ENCODE measurements at regions not wholly inside any gene's neighbourhood (a gene's known extent, or its start where the extent isn't known, plus 50 kb on each side); places are given as distances from the start of the nearest gene placed in this dataset.

DNA sequence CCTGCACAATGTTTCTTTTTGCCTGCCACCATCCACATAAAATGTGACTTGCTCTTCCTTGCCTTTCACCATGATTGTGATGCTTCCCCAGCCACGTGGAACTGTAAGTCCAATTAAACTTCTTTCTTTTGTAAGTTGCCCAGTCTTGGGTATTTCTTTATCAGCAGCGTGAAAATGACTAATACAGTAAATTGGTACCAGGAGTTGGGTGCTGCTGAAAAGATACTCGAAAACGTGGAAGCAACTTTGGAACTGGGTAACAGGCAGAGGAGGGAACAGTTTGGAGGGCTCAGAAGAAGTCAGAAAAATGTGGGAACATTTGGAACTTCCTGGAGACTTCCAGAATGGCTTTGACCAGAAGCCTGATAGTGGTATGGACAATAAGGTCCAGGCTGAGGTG lies 425.3 kb downstream of the GPATCH2 start:
- no peak overlapping the region for H3K4me3 ChIP-seq (ENCODE audit: low read length)
- no peak for TF ChIP-seq ZNF274 (IDR thresholded peaks at IDR 0.05; ENCODE audit: low read depth, low read length)

DNA sequence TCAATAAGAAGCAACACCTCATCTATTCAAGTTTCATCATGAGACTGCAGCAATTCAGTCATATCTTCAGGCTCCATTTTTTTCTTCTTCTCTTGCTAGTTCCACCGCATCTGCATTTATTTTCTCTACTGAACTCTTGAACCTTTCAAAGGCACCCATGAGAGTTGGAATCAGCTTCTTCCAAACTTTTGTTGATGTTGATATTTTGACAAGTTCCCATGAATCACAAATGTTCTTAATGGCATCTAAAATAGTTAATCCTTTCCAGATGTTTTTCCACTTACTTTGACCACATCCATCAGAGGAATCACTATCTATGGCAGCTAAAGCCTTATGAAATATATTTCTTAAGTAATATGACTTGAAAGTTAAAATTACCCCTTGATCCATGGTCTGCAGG lies 434.3 kb downstream of the GPATCH2 start:
- no peak for TF ChIP-seq ZNF274 (IDR thresholded peaks at IDR 0.05; ENCODE audit: low read depth, low read length)
- no peak overlapping the region for H3K4me3 ChIP-seq (ENCODE audit: low read length)

DNA sequence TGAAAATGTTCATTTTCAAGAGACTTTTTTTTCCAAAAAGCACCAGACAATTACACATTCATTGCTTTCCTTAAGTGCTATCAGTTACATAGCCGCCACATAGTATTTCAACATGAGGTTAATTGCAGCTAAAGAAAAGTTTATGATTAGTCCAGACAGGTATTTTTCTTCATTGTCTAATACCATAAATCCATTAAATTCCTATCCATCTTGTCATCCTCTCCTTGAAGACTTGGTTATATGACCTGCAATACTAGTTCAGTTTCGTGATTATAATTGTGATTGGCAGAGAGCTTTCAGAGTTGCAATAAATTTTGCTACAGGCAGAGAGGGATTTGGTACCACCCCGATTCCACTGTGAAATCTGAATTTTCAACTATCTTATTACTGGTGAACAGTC lies 437.7 kb downstream of the GPATCH2 start:
- no peak for TF ChIP-seq ZNF274 (IDR thresholded peaks at IDR 0.05; ENCODE audit: low read depth, low read length)
- H3K4me3 ChIP-seq (ENCODE audit: low read length) = no peak overlapping the region

GRCh38 chr1:217191441-217191840 lies 439.4 kb downstream of the GPATCH2 start:
- H3K4me3 ChIP-seq (ENCODE audit: low read length) = no peak overlapping the region
- no peak for TF ChIP-seq ZNF274 (IDR thresholded peaks at IDR 0.05; ENCODE audit: low read depth, low read length)

GRCh38 chr1:217190359-217190758 lies 440.5 kb downstream of the GPATCH2 start:
- TF ChIP-seq ZNF274 (IDR thresholded peaks at IDR 0.05; ENCODE audit: low read depth, low read length) = no peak
- no peak overlapping the region for H3K4me3 ChIP-seq (ENCODE audit: low read length)

DNA sequence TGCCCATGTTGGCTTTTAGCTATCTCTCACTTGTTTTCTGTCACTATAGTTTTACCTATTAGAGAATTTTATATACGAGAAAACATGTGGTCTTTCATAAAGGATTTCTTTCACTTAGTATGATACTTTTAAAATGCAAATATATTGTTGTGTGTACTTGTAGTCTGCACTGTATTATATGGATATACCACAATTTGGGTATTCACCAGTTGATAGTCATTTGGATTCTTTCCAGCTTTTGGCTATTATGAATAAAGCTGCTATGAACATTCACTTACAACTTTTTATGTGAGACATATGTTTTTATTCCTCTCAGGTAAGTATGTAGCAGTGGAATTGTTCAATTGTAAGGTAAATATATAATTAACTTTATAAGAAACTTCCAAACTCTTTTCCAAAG lies 441.5 kb downstream of the GPATCH2 start:
- TF ChIP-seq ZNF274 (IDR thresholded peaks at IDR 0.05; ENCODE audit: low read depth, low read length) = no peak
- H3K4me3 ChIP-seq (ENCODE audit: low read length) = no peak overlapping the region

DNA sequence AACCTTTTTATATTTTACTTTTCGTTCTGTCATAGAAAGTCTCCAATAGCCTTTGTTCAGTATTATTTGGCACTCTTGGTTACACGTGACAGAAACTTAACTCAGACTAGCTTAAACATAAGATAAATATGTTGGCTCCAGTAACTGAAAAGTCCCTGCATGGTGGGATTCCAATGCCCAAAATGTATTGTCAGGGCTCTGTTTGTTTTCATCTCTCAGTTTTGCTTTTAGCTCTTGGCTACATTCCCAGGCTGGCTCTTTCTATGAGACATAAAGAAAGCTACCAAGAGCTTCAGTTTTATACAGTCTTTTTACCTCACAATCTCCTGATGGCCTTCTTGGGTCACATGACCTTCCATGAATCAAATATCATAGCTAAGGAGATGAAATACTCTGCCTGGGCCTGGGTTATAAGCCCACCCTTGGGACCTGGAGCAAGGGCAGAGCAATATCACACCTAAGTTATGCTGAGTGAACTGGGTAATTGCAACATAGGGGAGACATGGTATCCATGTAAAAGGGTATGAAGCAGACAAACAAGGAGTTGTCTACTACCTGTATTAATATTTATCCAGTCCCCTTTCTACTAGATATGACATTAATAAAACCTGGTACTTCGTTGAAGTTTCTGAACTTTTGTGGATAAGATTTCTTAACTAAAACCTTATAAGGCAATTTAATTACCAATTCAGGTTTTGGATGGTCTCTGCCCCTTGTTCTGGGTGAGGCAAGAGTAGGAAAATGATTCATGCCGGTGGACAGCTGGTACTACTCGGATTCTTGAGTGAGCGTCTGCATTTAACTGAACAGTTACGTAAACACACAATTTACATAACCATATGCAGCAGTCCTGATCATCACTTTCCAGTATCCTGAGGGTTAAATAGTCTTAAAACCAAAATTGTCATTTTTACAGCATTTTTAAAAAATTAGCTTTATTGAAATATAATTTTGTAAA lies 442.3 kb downstream of the GPATCH2 start:
- no peak overlapping the region for H3K4me3 ChIP-seq (ENCODE audit: low read length)
- TF ChIP-seq ZNF274 (IDR thresholded peaks at IDR 0.05; ENCODE audit: low read depth, low read length) = no peak

DNA sequence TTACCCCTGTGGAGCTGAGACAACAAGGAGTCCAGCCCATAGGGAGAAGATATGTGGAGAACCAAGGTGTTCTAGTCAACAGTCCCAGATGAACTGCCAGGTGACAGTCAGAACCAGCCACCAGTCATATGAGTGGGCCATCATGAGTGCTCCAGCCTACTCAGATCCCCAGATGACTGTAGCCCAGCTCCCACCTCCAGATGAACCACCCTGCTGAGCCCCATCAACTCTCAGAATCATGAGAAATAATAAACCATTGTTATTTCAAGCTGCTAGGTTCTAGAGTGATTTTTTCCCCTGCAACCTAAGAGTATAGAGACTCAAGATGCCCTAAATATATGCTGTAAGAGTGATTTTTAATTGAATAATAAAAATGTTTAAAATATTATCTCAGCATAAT lies 444.2 kb downstream of the GPATCH2 start:
- TF ChIP-seq ZNF274 (IDR thresholded peaks at IDR 0.05; ENCODE audit: low read depth, low read length) = no peak
- no peak overlapping the region for H3K4me3 ChIP-seq (ENCODE audit: low read length)

- TF ChIP-seq ZNF274 (IDR thresholded peaks at IDR 0.05; ENCODE audit: low read depth, low read length) = no peak
- no peak overlapping the region for H3K4me3 ChIP-seq (ENCODE audit: low read length)
Measured at GRCh38 chr1:217184854-217185253, 446.0 kb downstream of the GPATCH2 start.

DNA sequence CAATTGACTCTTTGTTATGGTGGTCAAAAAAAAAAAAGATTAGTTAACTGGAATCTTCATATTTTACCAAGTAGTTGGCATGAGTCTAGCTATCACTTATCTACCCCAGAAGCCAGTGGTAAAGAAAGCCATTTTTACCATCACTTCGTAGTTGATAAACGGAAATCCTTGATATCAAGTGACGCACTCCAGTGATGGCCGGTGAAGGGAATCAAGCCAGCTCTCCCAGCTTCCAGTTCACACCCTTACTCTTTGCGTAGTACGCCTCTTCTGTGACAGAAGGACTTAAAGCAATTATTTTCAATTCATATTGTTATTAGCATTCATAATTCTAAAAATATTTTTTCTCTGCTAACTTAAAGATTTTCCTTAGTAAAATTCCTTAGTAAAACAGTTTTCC lies 447.9 kb downstream of the GPATCH2 start:
- no peak for TF ChIP-seq ZNF274 (IDR thresholded peaks at IDR 0.05; ENCODE audit: low read depth, low read length)
- H3K4me3 ChIP-seq (ENCODE audit: low read length) = no peak overlapping the region

DNA sequence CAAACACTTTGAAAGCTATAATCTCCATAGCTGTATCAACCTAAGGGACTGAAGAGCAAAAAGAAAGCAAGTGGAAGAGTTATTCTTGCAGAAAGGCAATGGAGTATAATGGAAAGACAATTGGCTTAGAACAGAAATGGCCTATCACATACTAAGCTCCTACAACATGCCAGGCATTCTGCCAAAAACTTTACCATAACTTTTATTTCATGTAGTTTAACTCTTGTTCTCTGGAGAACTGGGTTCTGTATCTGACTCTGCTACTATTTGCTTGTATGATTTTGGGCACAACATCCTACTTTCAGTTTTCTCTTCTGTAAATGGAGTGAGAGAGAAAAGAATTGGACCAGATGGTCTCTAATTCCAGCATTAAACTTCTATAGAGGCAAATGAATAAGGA lies 449.1 kb downstream of the GPATCH2 start:
- H3K4me3 ChIP-seq (ENCODE audit: low read length) = no peak overlapping the region
- no peak for TF ChIP-seq ZNF274 (IDR thresholded peaks at IDR 0.05; ENCODE audit: low read depth, low read length)

GRCh38 chr1:217181176-217181746 lies 449.6 kb downstream of the GPATCH2 start:
- TF ChIP-seq ZNF274 (IDR thresholded peaks at IDR 0.05; ENCODE audit: low read depth, low read length) = no peak
- no peak overlapping the region for H3K4me3 ChIP-seq (ENCODE audit: low read length)

DNA sequence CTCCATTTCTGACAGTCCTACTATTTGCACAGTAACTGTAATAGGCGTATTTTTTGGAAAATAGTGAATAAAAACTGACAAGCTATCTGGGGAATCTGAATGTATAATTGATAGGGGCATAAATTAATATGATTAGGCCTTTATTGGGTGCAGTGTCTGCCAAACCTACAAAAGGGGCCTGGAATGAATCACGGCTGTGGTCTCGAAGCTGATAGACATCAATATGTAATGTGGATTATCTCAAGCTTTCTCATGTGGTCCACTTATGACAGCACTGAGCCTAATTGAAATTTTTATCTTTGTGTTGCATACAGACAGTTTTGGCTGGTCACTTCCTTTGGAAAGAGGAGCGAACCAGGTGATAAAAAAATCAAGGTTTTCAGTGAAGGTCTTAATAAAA lies 450.4 kb downstream of the GPATCH2 start:
- no peak for TF ChIP-seq ZNF274 (IDR thresholded peaks at IDR 0.05; ENCODE audit: low read depth, low read length)
- H3K4me3 ChIP-seq (ENCODE audit: low read length) = no peak overlapping the region

- no peak for TF ChIP-seq ZNF274 (IDR thresholded peaks at IDR 0.05; ENCODE audit: low read depth, low read length)
- H3K4me3 ChIP-seq (ENCODE audit: low read length) = no peak overlapping the region
Measured at GRCh38 chr1:217164403-217164802, 441.2 kb upstream of the ESRRG start.

DNA sequence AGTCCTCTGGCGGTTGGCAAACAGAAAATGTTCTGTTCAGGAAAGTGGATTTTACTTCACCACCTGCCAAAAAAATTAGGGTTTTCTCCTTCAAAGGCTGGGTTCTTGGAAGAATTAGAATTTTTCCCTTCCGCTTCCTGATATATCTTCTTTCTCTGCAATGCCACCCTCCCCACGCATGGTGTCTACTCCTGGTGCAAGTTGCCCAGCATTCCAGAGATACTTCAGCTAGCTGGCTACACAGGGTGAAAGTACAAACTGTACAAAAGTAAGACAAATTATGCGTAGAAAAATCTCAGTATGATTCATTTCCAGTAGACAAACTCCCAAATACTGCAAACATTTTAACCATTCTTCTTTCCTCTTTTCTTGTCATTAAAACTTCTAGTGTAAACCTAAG lies 430.1 kb upstream of the ESRRG start:
- no peak for TF ChIP-seq ZNF274 (IDR thresholded peaks at IDR 0.05; ENCODE audit: low read depth, low read length)
- H3K4me3 ChIP-seq (ENCODE audit: low read length) = no peak overlapping the region
